Urothelium cell line (cell line): ENCODE measurements at regions not wholly inside any gene's neighbourhood (a gene's known extent, or its start where the extent isn't known, plus 50 kb on each side); places are given as distances from the start of the nearest gene placed in this dataset.

Source experiments
- DNase-seq: peaks from one replicate; pipeline ENCODE4 v3.0.0; 2011; ENCODE audit warnings: low spot score, mixed read lengths
- FAIRE-seq: peaks from 2 replicates; lab custom pipeline; 2011; peaks lifted over from hg19 to GRCh38; lab: Jason Lieb, UNC

DNA sequence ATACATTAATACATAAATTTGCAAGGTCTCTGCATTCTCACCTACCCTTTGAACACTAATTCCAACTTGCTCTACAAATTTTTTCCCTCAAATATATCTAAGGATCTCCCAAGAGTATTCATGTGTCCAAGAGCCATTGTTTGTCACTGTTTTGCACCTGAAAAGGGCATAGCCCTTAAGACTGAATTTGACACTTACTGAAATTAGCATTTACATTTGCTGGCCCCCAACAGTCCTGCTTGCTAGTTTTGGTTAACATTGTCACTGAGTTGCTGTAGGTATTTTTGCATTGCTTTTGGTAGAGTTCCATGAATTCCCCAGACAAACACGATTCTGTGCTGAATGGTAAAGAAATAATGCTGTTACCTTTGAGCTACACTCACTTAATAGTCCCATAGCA, 57.3 kb downstream of the KCNA4 start:
- FAIRE-seq, result no peak

DNA sequence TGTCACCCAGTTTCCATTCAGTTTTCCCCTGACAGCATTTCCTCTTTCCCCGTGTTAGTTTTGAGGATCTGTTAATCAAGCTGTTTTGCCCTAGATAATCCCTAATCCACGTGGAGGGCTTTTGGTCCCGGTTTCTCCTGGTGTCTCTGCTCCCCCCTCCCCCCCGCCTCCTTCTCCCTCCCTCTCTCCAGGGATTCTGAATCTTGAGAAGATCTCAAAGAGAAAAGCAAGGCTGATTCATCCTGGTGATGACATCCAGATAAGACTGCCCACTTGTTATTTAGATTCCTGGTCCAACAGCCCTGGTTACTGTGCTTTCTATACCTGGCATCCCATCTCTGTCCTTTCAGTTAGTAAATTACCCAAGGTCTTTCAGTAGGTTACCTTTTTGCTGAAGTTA, 59.4 kb downstream of the KCNA4 start:
- FAIRE-seq (no peak), DNase-seq (no peak)

More for the DNA sequence above, 57.3 kb downstream of the KCNA4 start:
- no peak for DNase-seq

DNA sequence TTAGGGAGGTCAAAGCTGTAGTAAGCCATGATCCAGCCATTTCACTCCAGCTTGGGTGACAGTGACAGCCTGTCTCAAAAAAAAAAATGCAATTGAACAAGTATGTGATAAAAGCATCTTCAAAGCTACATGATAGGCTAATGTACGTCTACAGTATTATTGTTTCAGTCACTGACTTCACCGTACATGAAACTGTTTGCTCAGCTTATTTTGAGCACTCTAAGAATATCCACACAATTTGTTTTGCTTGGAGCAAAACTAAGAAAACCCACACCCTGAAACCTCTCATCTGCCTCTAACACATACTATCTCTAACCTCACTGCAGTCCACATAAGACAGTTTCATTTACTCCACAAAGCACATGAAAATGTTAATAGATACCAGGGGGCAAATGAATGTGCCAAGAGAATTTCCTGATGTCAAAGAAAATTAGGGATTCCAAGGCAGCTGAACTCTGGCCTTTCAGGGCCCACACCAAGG, 60.7 kb downstream of the KCNA4 start:
- no peak for DNase-seq
- FAIRE-seq, result no peak

DNA sequence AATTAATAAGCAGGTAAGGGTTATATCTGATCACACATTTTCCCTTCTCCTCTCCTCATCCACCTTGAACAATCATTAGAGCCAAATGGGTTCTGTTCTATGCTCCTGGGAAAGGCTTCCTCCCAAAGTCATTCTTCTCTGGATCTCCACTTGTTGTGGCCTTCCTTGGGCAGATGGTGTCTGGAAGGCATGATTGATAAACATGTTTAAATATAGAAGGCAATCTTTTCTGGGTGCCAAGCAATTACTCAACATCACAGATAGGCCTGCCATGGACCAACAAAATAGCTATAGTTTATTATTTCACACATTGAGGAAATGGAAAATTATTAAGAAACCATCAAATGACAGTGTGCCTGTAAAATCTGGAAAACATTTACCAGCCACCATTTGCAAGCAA, 73.5 kb downstream of the KCNA4 start:
- no peak for FAIRE-seq

DNA sequence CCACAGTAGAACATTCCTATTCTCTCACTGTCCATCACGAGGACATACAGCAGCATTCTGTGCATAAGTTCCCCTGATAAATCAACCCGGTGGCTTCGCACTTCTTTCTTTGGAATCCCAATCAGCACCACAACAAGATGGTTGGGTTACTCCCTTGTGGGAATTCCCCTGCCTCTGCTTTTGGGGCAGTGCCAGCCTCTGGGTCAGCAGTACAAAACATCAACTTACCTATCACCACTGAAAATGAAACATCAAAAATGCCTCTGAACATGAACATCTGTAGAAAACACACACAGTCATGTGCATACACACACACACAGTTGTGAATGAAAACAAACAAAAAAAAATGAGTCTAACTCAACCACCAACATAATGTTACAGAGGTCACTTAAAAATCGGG, 79.3 kb downstream of the KCNA4 start:
- DNase-seq (no peak), FAIRE-seq (no peak)

More for the DNA sequence above, 73.5 kb downstream of the KCNA4 start:
- DNase-seq, result no peak

DNA sequence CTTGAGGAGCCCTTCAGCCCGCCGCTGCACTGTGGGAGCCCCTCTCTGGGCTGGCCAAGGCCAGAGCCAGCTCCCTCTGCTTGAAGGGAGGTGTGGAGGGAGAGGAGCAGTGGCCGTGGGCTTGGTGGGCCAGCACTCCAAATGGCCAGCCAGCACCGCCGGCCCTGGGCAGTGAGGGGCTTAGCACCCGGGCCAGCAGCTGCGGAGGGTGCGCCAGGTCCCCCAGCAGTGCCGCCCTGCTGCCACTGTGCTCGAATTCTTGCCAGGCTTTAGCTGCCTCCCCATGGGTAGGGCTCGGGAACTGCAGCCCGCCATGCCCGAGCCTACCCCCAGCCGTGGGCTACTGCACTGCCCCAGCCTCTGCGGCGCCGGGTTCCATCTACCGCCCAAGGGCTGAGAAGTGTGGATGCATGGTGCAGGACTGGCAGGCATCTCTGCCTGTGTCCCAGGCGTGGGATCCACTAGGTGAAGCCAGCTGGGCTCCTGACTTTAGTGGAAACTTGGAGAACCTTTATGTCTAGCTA, 82.7 kb downstream of the KCNA4 start:
- DNase-seq (no peak), FAIRE-seq (no peak)

DNA sequence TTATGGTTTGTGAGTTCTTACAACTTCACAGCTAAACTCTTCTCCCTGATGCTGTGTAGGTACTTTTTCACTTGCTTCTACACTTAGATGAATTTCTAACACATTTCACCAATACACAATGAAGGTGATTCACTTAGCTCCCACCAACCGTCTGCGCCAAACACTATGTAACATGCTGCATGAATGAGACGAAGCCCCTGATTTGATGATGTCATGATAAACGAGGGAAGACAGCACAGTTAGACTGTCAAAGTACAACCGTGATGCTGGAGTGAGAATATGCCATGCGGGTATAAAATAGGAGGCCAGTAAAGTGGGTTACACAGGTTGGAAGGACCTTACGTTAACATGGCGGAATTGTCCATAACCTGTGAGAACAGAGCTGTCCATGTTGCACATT, 100.8 kb downstream of the KCNA4 start:
- FAIRE-seq, result no peak

DNA sequence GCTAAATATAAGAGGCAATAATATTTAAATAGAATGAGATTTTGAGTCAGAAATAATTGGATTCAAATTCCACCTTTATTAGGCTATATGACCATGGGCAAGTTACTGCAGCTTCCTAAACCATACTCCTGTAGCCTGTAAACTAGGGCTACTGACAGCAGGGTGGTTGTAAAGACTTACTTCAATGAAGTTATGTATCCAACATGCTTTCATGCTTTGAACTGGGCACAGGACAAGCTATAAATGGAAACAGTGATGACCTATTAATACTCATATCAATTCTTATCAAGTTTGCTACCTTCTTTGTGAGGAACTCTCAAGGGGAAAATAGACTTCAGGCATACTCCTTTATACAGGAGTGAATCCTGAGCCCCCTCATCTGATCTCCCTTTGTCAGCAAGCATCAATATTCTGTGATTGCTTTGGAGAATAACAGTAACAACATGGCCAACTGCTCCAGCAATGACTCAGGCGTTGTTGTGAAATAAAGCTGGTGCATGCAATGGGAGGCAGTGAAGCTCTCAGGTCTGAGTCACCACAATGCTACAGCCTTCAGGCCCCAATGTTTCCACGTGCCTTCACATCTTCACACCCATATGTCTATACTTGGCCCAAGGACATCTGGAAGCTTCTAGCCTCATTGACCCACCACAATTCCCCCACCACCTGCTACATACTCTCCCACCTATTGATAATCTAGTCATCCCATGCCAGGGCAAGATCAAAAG, 102.5 kb downstream of the KCNA4 start:
- DNase-seq (peak; percentile 23), FAIRE-seq (no peak)

More for the DNA sequence above, 100.8 kb downstream of the KCNA4 start:
- no peak for DNase-seq

DNA sequence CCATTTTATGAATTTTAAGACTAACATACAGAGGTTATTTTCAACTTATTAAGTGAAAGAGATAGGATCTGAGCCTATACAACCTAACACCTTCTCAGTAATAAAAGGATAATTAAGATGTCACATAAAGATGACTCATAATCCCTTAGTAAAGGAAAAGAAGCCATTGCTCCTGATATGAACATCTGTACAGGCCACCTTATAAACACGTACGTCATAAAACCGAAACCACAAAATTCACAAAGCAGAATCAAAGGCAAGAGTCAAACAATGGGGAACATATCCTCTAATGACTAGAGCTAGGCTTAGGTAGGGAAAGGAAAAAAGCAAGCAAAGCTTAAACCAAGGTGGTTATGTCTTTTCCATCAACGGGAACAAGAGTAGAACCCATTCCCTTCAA, 103.5 kb downstream of the KCNA4 start:
- DNase-seq, result no peak

DNA sequence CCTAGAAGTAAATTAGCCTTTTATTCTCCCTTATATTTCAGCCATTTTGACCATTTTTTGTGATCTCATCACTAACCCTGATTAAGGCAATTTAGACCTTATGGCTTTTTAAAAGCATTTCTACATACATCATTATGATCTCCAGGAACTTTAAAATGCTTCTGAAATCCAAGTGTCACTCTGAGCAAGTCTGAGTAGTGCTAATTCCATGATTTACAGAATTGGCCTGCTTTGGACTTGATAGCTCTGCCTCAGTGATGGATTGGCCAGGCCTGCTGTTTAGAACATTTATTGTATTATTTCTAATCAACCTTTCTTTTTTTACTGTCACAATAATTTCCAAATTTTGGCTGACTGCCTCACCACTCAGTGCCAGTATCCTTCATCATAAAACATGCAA, 116.4 kb downstream of the KCNA4 start:
- DNase-seq (no peak), FAIRE-seq (no peak)

More for the DNA sequence above, 103.5 kb downstream of the KCNA4 start:
- FAIRE-seq, result no peak

DNA sequence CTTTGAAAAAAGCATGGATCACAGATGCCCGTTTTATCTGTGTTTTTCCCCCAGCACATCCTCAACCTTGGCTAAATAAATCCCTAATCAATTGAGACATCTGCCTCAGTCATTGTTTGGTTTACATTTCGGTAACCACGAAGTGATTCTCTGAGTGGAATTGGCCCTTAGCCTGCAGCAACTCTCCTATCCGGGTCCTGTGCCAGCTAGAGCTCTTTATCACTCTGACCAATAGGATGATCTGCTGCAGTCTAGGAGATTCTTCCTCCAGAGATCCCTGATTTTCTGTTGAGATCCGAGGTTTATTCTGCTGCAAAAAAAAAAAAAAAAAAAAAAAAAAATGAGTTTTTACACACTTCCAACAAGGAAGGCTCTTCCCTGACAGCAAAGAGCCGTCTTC, 137.3 kb downstream of the KCNA4 start:
- DNase-seq (no peak), FAIRE-seq (no peak)

DNA sequence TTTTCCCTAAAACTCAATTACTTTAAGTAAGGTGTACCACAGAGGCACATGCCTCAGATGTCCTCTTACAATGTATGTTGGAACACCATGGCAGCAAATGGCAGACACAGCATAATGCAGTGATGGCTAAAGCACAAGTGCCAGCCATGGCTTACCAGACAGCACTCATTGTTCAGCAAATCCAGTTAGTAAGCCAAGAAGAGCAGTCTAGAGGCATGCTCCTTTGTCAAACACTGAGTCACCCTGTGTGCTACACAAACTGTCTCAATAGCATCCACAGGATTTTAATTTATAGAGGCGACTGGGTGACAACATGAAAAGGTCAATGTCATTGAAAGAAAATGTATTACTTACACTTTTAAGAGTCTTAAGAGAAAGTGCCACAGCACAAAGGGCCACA, 140.6 kb downstream of the KCNA4 start:
- FAIRE-seq, result no peak

DNA sequence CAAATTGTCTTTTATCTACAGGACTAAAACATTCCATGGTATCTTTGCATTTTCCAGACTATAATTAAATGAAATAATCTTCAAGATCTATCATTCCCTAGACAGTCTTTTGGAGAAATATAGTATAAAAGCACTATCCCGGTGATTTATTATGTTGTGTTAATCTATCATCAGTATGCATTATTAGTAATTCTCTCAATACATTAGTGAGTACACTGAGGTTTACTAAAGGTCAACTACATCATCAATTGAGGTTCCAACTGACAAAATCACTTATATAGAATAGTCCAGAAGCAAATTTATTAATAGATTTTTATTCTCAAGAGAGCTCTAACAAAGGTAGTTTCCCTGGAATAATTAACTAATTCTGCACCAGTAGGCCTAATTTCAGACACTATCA, 169.6 kb downstream of the KCNA4 start:
- DNase-seq (no peak), FAIRE-seq (no peak)

More for the DNA sequence above, 140.6 kb downstream of the KCNA4 start:
- no peak for DNase-seq

DNA sequence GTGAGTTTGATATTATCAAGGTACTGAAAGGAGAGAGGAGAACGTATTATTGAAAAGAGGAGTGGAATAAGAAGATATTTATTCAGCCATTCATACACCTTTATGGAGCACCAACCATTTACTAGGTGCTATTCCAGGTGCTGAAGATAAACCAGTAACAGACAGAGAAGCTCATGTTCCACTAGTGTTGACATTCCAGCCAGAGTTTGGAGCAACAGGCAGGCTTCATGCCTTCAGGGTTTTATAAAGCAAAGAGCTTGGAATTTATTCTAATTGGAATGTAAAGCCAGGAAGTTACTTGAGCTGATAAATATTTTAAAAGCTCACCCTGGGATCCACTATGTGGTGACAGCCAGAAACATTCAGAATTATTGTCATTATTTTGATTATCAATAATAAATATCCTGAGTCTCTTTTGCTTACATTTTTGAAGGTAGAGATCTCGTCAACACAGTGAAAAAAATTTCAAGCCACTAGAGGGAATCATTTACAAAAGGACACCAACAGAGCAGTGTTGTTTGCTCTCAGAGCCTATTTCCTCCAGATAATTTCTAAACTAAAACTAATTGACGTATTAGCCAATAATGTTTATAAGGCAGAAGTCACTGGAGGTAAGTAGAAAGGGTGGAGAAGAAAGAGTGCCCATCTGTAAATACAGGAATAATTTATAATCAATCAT, 172.0 kb downstream of the KCNA4 start:
- no peak for DNase-seq
- no peak for FAIRE-seq

DNA sequence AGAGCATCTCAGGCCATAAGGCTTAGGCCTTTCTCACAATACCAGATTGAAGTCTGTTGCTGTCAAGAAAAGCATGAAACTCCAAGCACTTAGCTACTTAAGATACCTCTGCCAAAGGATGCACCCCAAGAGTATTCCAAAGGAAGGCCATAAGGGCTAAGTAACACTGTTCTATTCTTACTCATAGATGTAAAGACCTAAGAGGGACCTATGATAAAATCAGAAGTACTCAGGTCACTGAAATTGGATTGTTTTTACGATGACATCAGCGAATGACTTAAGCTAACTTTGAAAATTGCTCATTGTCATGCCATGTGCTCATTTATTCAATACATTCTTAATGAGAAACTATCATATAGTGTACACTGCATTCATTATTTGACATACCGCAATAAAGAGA, 172.8 kb downstream of the KCNA4 start:
- DNase-seq (no peak), FAIRE-seq (no peak)

DNA sequence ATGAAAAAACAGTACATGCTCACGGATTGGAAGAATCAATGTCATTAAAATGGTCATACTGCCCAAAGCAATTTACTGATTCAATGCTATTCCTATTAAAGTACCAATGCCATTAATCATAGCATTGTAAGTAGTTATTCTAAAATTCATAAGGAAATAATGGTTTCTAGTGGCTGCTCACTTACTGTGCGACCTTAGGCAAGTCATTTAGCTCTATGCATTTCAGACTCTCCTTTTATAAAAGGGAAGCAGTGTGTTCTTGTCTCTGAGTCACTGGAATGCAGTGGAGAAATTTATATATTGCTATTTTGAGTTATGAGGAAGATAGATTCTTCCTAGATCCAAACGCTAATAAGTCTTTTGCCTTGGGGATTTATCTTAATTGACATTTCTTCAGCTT, 174.8 kb downstream of the KCNA4 start:
- DNase-seq, result no peak
- no peak for FAIRE-seq

DNA sequence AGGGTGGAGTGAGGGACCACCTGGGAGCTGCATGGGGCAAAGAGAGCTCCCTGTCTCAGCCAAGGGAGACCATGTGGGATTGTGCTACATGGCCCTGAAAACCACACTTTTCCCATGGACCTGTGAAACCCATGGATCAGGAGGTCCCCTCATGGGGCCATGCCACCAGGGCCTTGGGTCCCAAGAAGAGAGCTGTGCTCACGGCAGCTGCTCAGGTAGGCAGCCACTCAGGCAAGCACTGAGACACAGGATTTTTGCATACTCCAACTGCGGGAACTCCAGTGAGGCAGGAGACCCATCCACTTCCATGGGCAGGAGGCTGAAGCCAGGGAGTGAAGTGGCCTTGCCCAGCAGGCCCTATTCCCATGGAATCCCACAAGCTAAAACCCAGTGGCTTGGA, 190.0 kb downstream of the KCNA4 start:
- DNase-seq, result no peak
- FAIRE-seq, result no peak

DNA sequence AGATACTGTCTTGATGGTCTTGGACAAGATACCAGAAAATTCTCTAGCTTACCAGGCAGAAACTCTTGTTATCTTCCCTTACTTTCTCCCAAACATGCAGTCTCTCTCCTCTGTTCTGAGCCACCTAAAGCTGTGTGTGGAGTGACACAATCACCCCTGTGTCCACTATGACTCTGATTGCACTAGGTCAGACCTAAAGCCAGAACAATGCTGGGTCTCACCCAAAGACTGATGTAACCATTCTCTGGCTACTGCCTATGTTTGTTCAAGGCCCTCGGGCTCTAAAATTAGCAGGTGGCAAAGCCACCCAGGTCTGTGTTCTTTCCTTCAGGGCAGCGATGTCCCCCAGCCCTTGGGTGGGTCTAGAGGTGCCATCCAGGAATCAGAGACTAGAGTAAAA, 200.5 kb downstream of the KCNA4 start:
- no peak for FAIRE-seq
- no peak for DNase-seq

DNA sequence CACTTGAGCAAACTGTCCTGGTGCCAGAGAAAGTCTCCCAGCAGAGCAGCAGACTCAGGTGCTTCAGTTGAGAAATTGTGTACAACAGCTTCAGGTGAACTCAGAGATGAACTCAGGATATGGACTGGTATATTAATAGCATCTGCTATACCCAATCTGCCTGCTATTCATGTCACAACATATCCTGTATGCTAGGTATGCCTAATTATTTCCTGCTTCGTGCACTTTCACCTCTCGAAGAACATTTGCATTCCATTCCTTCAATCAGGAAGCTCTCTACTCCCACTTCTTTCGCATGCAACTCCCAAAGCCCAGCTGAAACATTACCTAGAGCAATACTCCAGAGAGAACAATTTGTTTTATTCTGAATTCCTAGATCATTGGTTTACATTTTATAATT, 207.7 kb downstream of the KCNA4 start:
- no peak for DNase-seq
- no peak for FAIRE-seq

DNA sequence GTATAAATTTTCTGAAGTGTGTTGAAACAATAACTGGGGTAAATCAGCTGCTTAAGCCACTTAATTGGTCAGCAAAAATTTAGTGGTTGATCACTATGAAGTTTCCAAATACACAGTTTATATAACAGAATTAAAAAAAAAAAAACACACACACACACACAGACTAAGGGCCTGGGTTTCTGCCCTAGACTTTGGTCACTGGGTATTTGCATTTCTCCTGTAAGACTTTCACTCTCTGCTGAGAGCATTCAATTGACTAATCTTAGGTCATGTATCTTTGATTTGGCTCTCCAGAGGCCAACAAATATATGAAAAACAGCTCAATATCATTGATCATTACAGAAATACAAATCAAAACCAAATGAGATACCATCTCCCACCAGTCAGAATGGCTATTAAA, 214.3 kb downstream of the KCNA4 start:
- DNase-seq, result no peak
- no peak for FAIRE-seq

DNA sequence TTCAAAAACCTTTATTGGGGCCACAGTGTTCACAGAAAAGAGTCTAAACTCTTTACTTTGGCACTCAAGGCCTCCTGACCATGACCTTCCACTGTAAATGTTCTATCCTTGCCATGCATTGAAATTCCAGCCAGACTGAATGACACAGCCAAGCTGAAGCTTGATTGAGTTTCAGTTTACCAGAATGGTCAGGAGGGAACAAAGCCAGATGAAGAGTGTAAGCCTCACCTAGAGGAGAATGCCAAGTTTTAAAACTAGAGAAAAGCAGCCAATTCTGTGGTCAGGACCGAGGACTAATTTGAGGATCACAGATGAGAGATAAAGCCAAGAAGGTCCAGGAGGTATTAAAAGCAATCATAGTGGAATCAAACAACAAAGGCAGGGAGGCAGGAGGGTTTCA, 215.3 kb downstream of the KCNA4 start:
- FAIRE-seq, result no peak
- no peak for DNase-seq

DNA sequence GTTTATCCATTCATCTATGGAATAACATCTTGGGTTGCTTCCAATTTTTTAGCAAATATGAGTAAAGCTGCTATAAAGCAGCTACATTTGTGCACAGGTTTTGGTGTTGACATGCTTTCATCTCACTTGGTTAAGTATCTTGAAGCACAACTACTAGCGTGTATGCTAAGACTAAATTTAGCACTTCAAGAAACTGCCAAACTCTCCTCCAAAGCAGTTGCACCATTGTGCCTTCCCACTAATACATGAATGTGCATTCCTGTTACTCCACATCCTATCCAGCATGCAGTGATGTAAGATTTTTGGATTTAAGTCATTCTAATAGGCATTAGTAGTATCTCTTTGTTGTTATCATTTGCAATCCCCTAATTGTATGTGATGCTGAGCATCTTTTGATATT, 230.7 kb downstream of the KCNA4 start:
- FAIRE-seq (no peak), DNase-seq (no peak)
